HepG2 (cell line): ENCODE measurements at regions not wholly inside any gene's neighbourhood (a gene's known extent, or its start where the extent isn't known, plus 50 kb on each side); places are given as distances from the start of the nearest gene placed in this dataset.

ENCODE experiments used
- ATAC-seq: fragments of 200-7000 bp; cut with Tn5 transposase; 3 replicates; pipeline ENCODE4 v1.9.1; 2020; ENCODE audit warnings: mild to moderate bottlenecking, moderate library complexity
- BruUV-seq: library from RNA; stranded (reverse); fragments of 400-500 nt; replicated peaks from 2 replicates; lab custom pipeline; 2021; lab: Mats Ljungman, UMichigan
- CTCF ChIA-PET: fragments of 300-600 bp; formaldehyde crosslinking; extraction: SDS; loops from one replicate; lab custom pipeline; 2021; ENCODE audit warnings: low total read pairs, inconsistent platforms, low intra/inter-chr PET ratio; lab: Yijun Ruan, JAX
- POLR2A ChIA-PET: fragments of 350-600 bp; sonication (Branson Sonifier 250); formaldehyde crosslinking; loops from one replicate; lab custom pipeline; 2020; ENCODE audit warnings: antibody characterized with exemption, inconsistent platforms; lab: Yijun Ruan, JAX
- DNase-seq: peaks from one replicate; pipeline ENCODE4 v3.0.0-alpha.2; 2015; ENCODE audit warnings: low spot score
- FAIRE-seq: peaks from 3 replicates; lab custom pipeline; 2011; peaks lifted over from hg19 to GRCh38; lab: Jason Lieb, UNC
- H2AFZ ChIP-seq: one replicate; pipeline ENCODE4 v1.6.1; 2011; ENCODE audit warnings: low read length, inconsistent platforms
- H3K27ac ChIP-seq: fragments of 300-600 bp; 3 replicates; pipeline ENCODE4 v1.8.0; 2011; ENCODE audit warnings: mixed run types, mild to moderate bottlenecking, mixed read lengths, low read length, inconsistent platforms; ENCODE audit not compliant: insufficient read depth; ENCODE audit errors: extremely low read length
- H3K27me3 ChIP-seq, 2 experiments: fragments of 200-600 bp in 1 of 2; 2 replicates in 1 of 2; 3 replicates in 1 of 2; pipeline versions ENCODE4 v1.6.0 to v1.8.0; 2011; ENCODE audit warnings: low read length in 2 of 2, mild to moderate bottlenecking in 2 of 2, moderate library complexity in 2 of 2, inconsistent platforms in 1 of 2; ENCODE audit not compliant: insufficient read depth in 2 of 2, control insufficient read depth in 1 of 2
- H3K36me3 ChIP-seq, 2 experiments: fragments of 200-600 bp in 1 of 2; replicated peaks in 1 of 2; 2 replicates in 1 of 2; 3 replicates in 1 of 2; pipeline versions ENCODE4 v1.5.1 to v1.8.0; 2011; ENCODE audit warnings: low read length in 2 of 2, inconsistent platforms in 1 of 2; ENCODE audit not compliant: insufficient read depth in 2 of 2, control insufficient read depth in 1 of 2
- H3K4me1 ChIP-seq: 2 replicates; pipeline ENCODE4 v1.5.1; 2012; ENCODE audit warnings: low read length, inconsistent platforms; ENCODE audit not compliant: insufficient read depth
- H3K4me2 ChIP-seq: 2 replicates; pipeline ENCODE4 v1.6.0; 2011; ENCODE audit warnings: low read depth, low read length, inconsistent platforms
- H3K4me3 ChIP-seq, 3 experiments: fragments of 200-600 bp in 1 of 3; sonication (generic), shearing (Covaris generic) in 1 of 3; replicated peaks in 1 of 3; 2 replicates each; pipeline ENCODE4 v1.5.1; 2011 to 2016; ENCODE audit warnings: low read length in 3 of 3, inconsistent platforms in 2 of 3, low read depth in 2 of 3, mild to moderate bottlenecking in 2 of 3, control low read depth in 1 of 3, mixed read lengths in 1 of 3; ENCODE audit not compliant: insufficient read depth in 1 of 3
- H3K79me2 ChIP-seq: one replicate; pipeline ENCODE4 v1.6.1; 2011; ENCODE audit warnings: low read length, inconsistent platforms; ENCODE audit not compliant: insufficient read depth
- H3K9ac ChIP-seq: 2 replicates; pipeline ENCODE4 v1.6.0; 2011; ENCODE audit warnings: mild to moderate bottlenecking, low read depth, low read length, inconsistent platforms; ENCODE audit not compliant: insufficient read depth
- H3K9me3 ChIP-seq: 2 replicates; pipeline ENCODE4 v1.5.1; 2012; ENCODE audit warnings: mild to moderate bottlenecking, low read length
- H4K20me1 ChIP-seq: 2 replicates; pipeline ENCODE4 v1.6.0; 2011; ENCODE audit warnings: inconsistent platforms, mild to moderate bottlenecking, low read length, moderate library complexity; ENCODE audit not compliant: insufficient read depth
- BORCS8-MEF2B ChIP-seq: sonication (generic); formaldehyde crosslinking; IDR thresholded peaks from 2 replicates; pipeline ENCODE4 v1.8.0; 2022; ENCODE audit warnings: mild to moderate bottlenecking, missing genetic modification reagents
- GATAD2A ChIP-seq: IDR thresholded peaks from 2 replicates; pipeline ENCODE4 v1.6.1; 2016
- GTF3A ChIP-seq: sonication (generic); formaldehyde crosslinking; conservative IDR thresholded peaks from 2 replicates; pipeline ENCODE4 v1.4.0; 2020; ENCODE audit warnings: mild to moderate bottlenecking, missing genetic modification reagents
- NBN ChIP-seq: fragments of 450-650 bp; conservative IDR thresholded peaks from 2 replicates; pipeline ENCODE4 v1.6.1; 2017
- ONECUT2 ChIP-seq: sonication (generic); formaldehyde crosslinking; IDR thresholded peaks from 2 replicates; pipeline ENCODE4 v1.4.0; 2020; ENCODE audit warnings: missing genetic modification reagents
- SALL2 ChIP-seq: sonication (generic); formaldehyde crosslinking; IDR thresholded peaks from 2 replicates; pipeline ENCODE4 v1.8.1; 2023; ENCODE audit warnings: mild to moderate bottlenecking, missing genetic modification reagents, inconsistent platforms
- SOX13 ChIP-seq, 3 experiments: fragments of 450-650 bp in 1 of 3; sonication (generic) in 1 of 3; formaldehyde crosslinking in 1 of 3; IDR thresholded peaks in 2 of 3; conservative IDR thresholded peaks in 1 of 3; 2 replicates each; pipeline versions ENCODE4 v1.5.0 to v1.6.1; 2016 to 2020; ENCODE audit warnings: antibody characterized with exemption in 1 of 3, mild to moderate bottlenecking in 1 of 3, missing compliant biosample characterization in 1 of 3, missing genetic modification reagents in 1 of 3, moderate library complexity in 1 of 3
- SP140L ChIP-seq: sonication (generic); formaldehyde crosslinking; IDR thresholded peaks from 2 replicates; pipeline ENCODE4 v1.4.0; 2020; ENCODE audit warnings: missing genetic modification reagents, borderline replicate concordance
- TAF1 ChIP-seq: sonication (generic); formaldehyde crosslinking; IDR thresholded peaks from 2 replicates; pipeline ENCODE4 v1.4.0; 2020; ENCODE audit warnings: missing genetic modification reagents
- TCF12 ChIP-seq, 2 experiments: fragments of 450-650 bp in 1 of 2; sonication (generic) in 1 of 2; formaldehyde crosslinking in 1 of 2; IDR thresholded peaks; 2 replicates each; pipeline versions ENCODE4 v1.6.1 to v1.8.0; 2017 to 2022; ENCODE audit warnings: antibody characterized with exemption in 1 of 2, mild to moderate bottlenecking in 1 of 2, missing genetic modification reagents in 1 of 2, moderate library complexity in 1 of 2
- ZBTB7B ChIP-seq: sonication (generic); formaldehyde crosslinking; IDR thresholded peaks from 2 replicates; pipeline ENCODE4 v1.4.0; 2020; ENCODE audit warnings: missing genetic modification reagents
- ZFP62 ChIP-seq: sonication (generic); formaldehyde crosslinking; IDR thresholded peaks from 2 replicates; pipeline ENCODE4 v1.4.0; 2020; ENCODE audit warnings: missing genetic modification reagents
- ZNF317 ChIP-seq: sonication (generic); formaldehyde crosslinking; IDR thresholded peaks from 2 replicates; pipeline ENCODE4 v1.5.0; 2020; ENCODE audit warnings: mild to moderate bottlenecking, missing genetic modification reagents
- ZNF790 ChIP-seq: sonication (generic); formaldehyde crosslinking; IDR thresholded peaks from 2 replicates; pipeline ENCODE4 v1.8.0; 2022; ENCODE audit warnings: missing genetic modification reagents, mild to moderate bottlenecking, borderline replicate concordance
- WGBS: methylation state at CpG from one replicate; pipeline ENCODE4 v1.1.6; 2017; ENCODE audit warnings: low lambda C conversion rate; 5-methylcytosine and 5-hydroxymethylcytosine counted together
- in situ Hi-C: cut with HindIII; loops from 2 replicates; pipeline ENCODE4 v1.10.0; 2017; ENCODE audit warnings: low pct_unique_long_range_greater_than_20kb; ENCODE audit not compliant: extremely low pct_ligation_motif_present
- intact Hi-C: fragments of 100-400 bp; cut with micrococcal nuclease; formaldehyde crosslinking; loops from one replicate; pipeline ENCODE4 v1.10.0; 2022; ENCODE audit not compliant: unreplicated experiment
- TF ChIP-seq, protein P1 (sequence below): sonication (generic); formaldehyde crosslinking; IDR thresholded peaks from 2 replicates; pipeline ENCODE4 v1.5.0; 2020; ENCODE audit warnings: mild to moderate bottlenecking, missing genetic modification reagents
- TF ChIP-seq, protein P2 (sequence below): sonication (generic); formaldehyde crosslinking; IDR thresholded peaks from 2 replicates; pipeline ENCODE4 v1.4.0; 2020; ENCODE audit warnings: mild to moderate bottlenecking, missing genetic modification reagents
- TF ChIP-seq, protein P3 (sequence below): sonication (generic); formaldehyde crosslinking; IDR thresholded peaks from 2 replicates; pipeline ENCODE4 v1.9.0; 2021; ENCODE audit warnings: missing genetic modification reagents, borderline replicate concordance
- TF ChIP-seq, protein P4 (sequence below): sonication (generic); formaldehyde crosslinking; IDR thresholded peaks from 2 replicates; pipeline ENCODE4 v1.5.0; 2020; ENCODE audit warnings: mild to moderate bottlenecking, low read depth, missing genetic modification reagents, borderline replicate concordance

DNA sequence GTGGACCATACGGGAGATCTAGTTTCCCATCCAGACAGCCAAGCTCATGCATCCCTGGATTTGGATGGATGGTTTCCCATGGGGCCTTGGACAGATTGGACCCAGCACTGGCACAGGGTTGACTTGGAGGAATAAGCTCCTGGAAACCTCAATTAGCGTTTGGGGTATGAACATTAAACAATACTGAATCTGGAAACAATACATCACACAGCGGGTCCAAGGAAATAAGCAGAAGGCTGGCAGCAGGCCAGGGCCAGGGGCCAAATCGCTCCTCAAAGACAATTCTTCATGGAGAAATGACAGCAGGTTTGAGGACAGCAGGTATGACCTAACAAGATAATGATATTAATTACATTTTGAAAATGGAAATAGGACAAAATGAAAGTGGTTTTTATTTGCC, 540.6 kb downstream of the RIT2 start:
- Histone ChIP-seq H4K20me1 (no peaks in the 10 kb centered on the region), H3K4me3 (no peak overlapping the region), H2AFZ (no peak overlapping the region), H3K36me3 (no peaks in the 10 kb centered on the region), H3K9me3 (no peaks in the 10 kb centered on the region), H3K4me2 (no peak overlapping the region), H3K4me1 (no peaks in the 10 kb centered on the region), H3K79me2 (no peaks in the 10 kb centered on the region), H3K27ac (no peak overlapping the region)
- WGBS, result 47% methylated on average over 4 of the region's 4 CpGs
- in situ Hi-C loops, result loop anchor here (25.0 kb wide), 1 partner anchor 987 kb away; no protein-coding TSS in a partner anchor
- no TSS peak for BruUV-seq
- TF ChIP-seq, protein P1, sequence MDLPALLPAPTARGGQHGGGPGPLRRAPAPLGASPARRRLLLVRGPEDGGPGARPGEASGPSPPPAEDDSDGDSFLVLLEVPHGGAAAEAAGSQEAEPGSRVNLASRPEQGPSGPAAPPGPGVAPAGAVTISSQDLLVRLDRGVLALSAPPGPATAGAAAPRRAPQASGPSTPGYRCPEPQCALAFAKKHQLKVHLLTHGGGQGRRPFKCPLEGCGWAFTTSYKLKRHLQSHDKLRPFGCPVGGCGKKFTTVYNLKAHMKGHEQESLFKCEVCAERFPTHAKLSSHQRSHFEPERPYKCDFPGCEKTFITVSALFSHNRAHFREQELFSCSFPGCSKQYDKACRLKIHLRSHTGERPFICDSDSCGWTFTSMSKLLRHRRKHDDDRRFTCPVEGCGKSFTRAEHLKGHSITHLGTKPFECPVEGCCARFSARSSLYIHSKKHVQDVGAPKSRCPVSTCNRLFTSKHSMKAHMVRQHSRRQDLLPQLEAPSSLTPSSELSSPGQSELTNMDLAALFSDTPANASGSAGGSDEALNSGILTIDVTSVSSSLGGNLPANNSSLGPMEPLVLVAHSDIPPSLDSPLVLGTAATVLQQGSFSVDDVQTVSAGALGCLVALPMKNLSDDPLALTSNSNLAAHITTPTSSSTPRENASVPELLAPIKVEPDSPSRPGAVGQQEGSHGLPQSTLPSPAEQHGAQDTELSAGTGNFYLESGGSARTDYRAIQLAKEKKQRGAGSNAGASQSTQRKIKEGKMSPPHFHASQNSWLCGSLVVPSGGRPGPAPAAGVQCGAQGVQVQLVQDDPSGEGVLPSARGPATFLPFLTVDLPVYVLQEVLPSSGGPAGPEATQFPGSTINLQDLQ (CRISPR knock-in tag), result no peak
- no peak for TF ChIP-seq TAF1
- no peak for TF ChIP-seq ONECUT2 (CRISPR knock-in tag)
- TF ChIP-seq, protein P2, sequence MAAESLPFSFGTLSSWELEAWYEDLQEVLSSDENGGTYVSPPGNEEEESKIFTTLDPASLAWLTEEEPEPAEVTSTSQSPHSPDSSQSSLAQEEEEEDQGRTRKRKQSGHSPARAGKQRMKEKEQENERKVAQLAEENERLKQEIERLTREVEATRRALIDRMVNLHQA (CRISPR knock-in tag), result no peak
- TF ChIP-seq ZBTB7B (CRISPR knock-in tag), result no peak
- no peak for TF ChIP-seq ZFP62 (CRISPR knock-in tag)
- TF ChIP-seq BORCS8-MEF2B (CRISPR knock-in tag), result no peak
- no peak for TF ChIP-seq SOX13 (IDR thresholded peaks at IDR 0.05)
- TF ChIP-seq SOX13 (CRISPR knock-in tag; conservative IDR thresholded peaks at IDR 0.05 in 1 of 2, IDR thresholded peaks at IDR 0.05 in 1 of 2), result no peak
- no peak for TF ChIP-seq NBN
- TF ChIP-seq SALL2 (CRISPR knock-in tag), result no peak
- no peak for TF ChIP-seq ZNF317 (CRISPR knock-in tag)
- no peak for TF ChIP-seq ZNF790
- TF ChIP-seq TCF12 (IDR thresholded peaks at IDR 0.05), result no peak
- TF ChIP-seq TCF12 (CRISPR knock-in tag; IDR thresholded peaks at IDR 0.05), result no peak
- TF ChIP-seq GATAD2A (CRISPR knock-in tag), result no peak
- TF ChIP-seq GTF3A (CRISPR knock-in tag), result no peak
- TF ChIP-seq, protein P3, sequence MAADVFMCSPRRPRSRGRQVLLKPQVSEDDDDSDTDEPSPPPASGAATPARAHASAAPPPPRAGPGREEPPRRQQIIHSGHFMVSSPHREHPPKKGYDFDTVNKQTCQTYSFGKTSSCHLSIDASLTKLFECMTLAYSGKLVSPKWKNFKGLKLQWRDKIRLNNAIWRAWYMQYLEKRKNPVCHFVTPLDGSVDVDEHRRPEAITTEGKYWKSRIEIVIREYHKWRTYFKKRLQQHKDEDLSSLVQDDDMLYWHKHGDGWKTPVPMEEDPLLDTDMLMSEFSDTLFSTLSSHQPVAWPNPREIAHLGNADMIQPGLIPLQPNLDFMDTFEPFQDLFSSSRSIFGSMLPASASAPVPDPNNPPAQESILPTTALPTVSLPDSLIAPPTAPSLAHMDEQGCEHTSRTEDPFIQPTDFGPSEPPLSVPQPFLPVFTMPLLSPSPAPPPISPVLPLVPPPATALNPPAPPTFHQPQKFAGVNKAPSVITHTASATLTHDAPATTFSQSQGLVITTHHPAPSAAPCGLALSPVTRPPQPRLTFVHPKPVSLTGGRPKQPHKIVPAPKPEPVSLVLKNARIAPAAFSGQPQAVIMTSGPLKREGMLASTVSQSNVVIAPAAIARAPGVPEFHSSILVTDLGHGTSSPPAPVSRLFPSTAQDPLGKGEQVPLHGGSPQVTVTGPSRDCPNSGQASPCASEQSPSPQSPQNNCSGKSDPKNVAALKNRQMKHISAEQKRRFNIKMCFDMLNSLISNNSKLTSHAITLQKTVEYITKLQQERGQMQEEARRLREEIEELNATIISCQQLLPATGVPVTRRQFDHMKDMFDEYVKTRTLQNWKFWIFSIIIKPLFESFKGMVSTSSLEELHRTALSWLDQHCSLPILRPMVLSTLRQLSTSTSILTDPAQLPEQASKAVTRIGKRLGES, result no peak
- TF ChIP-seq, protein P4, sequence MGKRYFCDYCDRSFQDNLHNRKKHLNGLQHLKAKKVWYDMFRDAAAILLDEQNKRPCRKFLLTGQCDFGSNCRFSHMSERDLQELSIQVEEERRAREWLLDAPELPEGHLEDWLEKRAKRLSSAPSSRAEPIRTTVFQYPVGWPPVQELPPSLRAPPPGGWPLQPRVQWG (CRISPR knock-in tag), result no peak
- TF ChIP-seq SP140L (CRISPR knock-in tag), result no peak
- TF ChIP-seq, all 625 proteins: peak for 0
- ChIA-PET POLR2A (no interaction called here), CTCF (no interaction called here)
- H3K9ac ChIP-seq, result no peak overlapping the region
- H3K27me3 ChIP-seq, result no peaks in the 10 kb centered on the region
- no peak for DNase-seq
- no peak for FAIRE-seq
- no peak for ATAC-seq
- intact Hi-C loops, result no loop called here
